Activated naive CD4-positive, alpha-beta T cell treated with anti-CD3 and anti-CD28 coated beads, Interleukin-2, amount 10 ng/mL, durations not matched to agents 7 days and 5 days (primary cell): ENCODE measurements at regions not wholly inside any gene's neighbourhood (a gene's known extent, or its start where the extent isn't known, plus 50 kb on each side); places are given as distances from the start of the nearest gene placed in this dataset.
A peak's percentile ranks its signal among the peaks of the same experiment; 100 is the strongest.

ENCODE experiments used
- CTCF ChIA-PET: fragments of 350-600 bp; sonication (Branson Sonifier 250); formaldehyde crosslinking; loops from one replicate; lab custom pipeline; 2021; ENCODE audit warnings: antibody characterized with exemption; lab: Charles Lee
- DNase-seq: peaks from one replicate; pipeline ENCODE4 v3.0.0-alpha.2; 2020
- H3K27ac Mint-ChIP-seq: one replicate; pipeline ENCODE4 v1.8.0; 2021; ENCODE audit warnings: mild to moderate bottlenecking, moderate library complexity, mixed read lengths
- H3K27me3 Mint-ChIP-seq: one replicate; pipeline ENCODE4 v1.8.0; 2021; ENCODE audit warnings: mild to moderate bottlenecking, mixed read lengths
- H3K36me3 Mint-ChIP-seq: one replicate; pipeline ENCODE4 v1.8.0; 2021; ENCODE audit warnings: mixed read lengths
- H3K4me1 Mint-ChIP-seq: one replicate; pipeline ENCODE4 v1.8.0; 2021; ENCODE audit warnings: mixed read lengths
- H3K4me3 Mint-ChIP-seq: one replicate; pipeline ENCODE4 v1.8.0; 2021; ENCODE audit warnings: mild to moderate bottlenecking, moderate library complexity, mixed read lengths
- H3K9me3 Mint-ChIP-seq: one replicate; pipeline ENCODE4 v1.8.0; 2021; ENCODE audit warnings: mixed read lengths

- Mint-ChIP-seq H3K27ac (no peak overlapping the region), H3K36me3 (peaks cover 15% of the 10 kb centered on the region), H3K4me1 (peaks cover 56% of the 10 kb centered on the region), H3K4me3 (no peak overlapping the region), H3K9me3 (peaks cover 18% of the 10 kb centered on the region), H3K27me3 (peaks cover 21% of the 10 kb centered on the region)
- no peak for DNase-seq
- CTCF ChIA-PET: interaction anchor here (0.6 to 2.6 kb wide), 3 partner anchors 26 to 163 kb away, joined by 3 to 8 read pairs (median 4); partner anchors contain the start of gene CCR1
Measured at GRCh38 chr3:46105306-46105919, 78.1 kb upstream of the XCR1 start.

GRCh38 chr3:46104706-46105105, 77.4 kb upstream of the XCR1 start:
- no peak for DNase-seq
- Mint-ChIP-seq H3K9me3 (peaks cover 20% of the 10 kb centered on the region), H3K27ac (no peak overlapping the region), H3K36me3 (peaks cover 18% of the 10 kb centered on the region), H3K4me1 (peaks cover 57% of the 10 kb centered on the region), H3K4me3 (no peak overlapping the region), H3K27me3 (peaks cover 21% of the 10 kb centered on the region)
- CTCF ChIA-PET: interaction anchor here (0.8 to 2.6 kb wide), 2 partner anchors 26 to 103 kb away, joined by 4 to 8 read pairs; partner anchors contain the start of gene CCR1

GRCh38 chr3:46102780-46103130, 75.5 kb upstream of the XCR1 start:
- peaks cover 23% of the 10 kb centered on the region for H3K36me3 Mint-ChIP-seq
- peaks cover 13% of the 10 kb centered on the region for H3K27me3 Mint-ChIP-seq
- peaks cover 20% of the 10 kb centered on the region for H3K9me3 Mint-ChIP-seq
- peaks cover 55% of the 10 kb centered on the region for H3K4me1 Mint-ChIP-seq
- CTCF ChIA-PET: interaction anchor here (2.6 kb wide), 1 partner anchor 105 kb away, joined by 8 read pairs; the partner anchor contains the start of gene CCR1
- H3K27ac Mint-ChIP-seq: no peak overlapping the region
- DNase-seq: no peak
- H3K4me3 Mint-ChIP-seq: no peak overlapping the region

GRCh38 chr3:46102059-46102779, 74.9 kb upstream of the XCR1 start:
- no peak overlapping the region for H3K27ac Mint-ChIP-seq
- H3K4me3 Mint-ChIP-seq: no peak overlapping the region
- H3K9me3 Mint-ChIP-seq: peaks cover 20% of the 10 kb centered on the region
- CTCF ChIA-PET: interaction anchor here (1.1 to 1.8 kb wide), 3 partner anchors 106 to 267 kb away, joined by 3 to 9 read pairs (median 7); partner anchors contain the start of gene CCR1
- peaks cover 56% of the 10 kb centered on the region for H3K4me1 Mint-ChIP-seq
- H3K36me3 Mint-ChIP-seq: peaks cover 23% of the 10 kb centered on the region
- peak; percentile 31 for DNase-seq
- peaks cover 8% of the 10 kb centered on the region for H3K27me3 Mint-ChIP-seq

GRCh38 chr3:46100812-46101211, 73.5 kb upstream of the XCR1 start:
- CTCF ChIA-PET: interaction anchor here (1.3 to 1.8 kb wide), 3 partner anchors 15 to 269 kb away, joined by 3 to 9 read pairs (median 7); no protein-coding TSS in a partner anchor
- peaks cover 67% of the 10 kb centered on the region for H3K4me1 Mint-ChIP-seq
- peaks cover 8% of the 10 kb centered on the region for H3K27me3 Mint-ChIP-seq
- H3K9me3 Mint-ChIP-seq: peaks cover 20% of the 10 kb centered on the region
- H3K4me3 Mint-ChIP-seq: no peak overlapping the region
- peaks cover 24% of the 10 kb centered on the region for H3K36me3 Mint-ChIP-seq
- H3K27ac Mint-ChIP-seq: no peak overlapping the region
- no peak for DNase-seq

- H3K27ac Mint-ChIP-seq: peak overlapping the region; percentile 94
- H3K27me3 Mint-ChIP-seq: peaks cover 6% of the 10 kb centered on the region
- H3K9me3 Mint-ChIP-seq: peaks cover 25% of the 10 kb centered on the region
- peak; percentile 73 for DNase-seq
- peaks cover 62% of the 10 kb centered on the region for H3K4me1 Mint-ChIP-seq
- peak overlapping the region; percentile 16 for H3K4me3 Mint-ChIP-seq
- peaks cover 24% of the 10 kb centered on the region for H3K36me3 Mint-ChIP-seq
- CTCF ChIA-PET: interaction anchor here (1.1 to 3.2 kb wide), 9 partner anchors 10 to 274 kb away, joined by 3 to 17 read pairs (median 6); partner anchors contain the start of gene CCR1
Measured at GRCh38 chr3:46098319-46098761, 71.1 kb upstream of the XCR1 start.

GRCh38 chr3:46097691-46098241, 70.5 kb upstream of the XCR1 start:
- H3K4me1 Mint-ChIP-seq: peaks cover 68% of the 10 kb centered on the region
- H3K9me3 Mint-ChIP-seq: peaks cover 25% of the 10 kb centered on the region
- H3K27me3 Mint-ChIP-seq: peaks cover 7% of the 10 kb centered on the region
- peak overlapping the region; percentile 94 for H3K27ac Mint-ChIP-seq
- CTCF ChIA-PET: interaction anchor here (0.6 to 3.2 kb wide), 9 partner anchors 10 to 283 kb away, joined by 3 to 17 read pairs (median 6); partner anchors contain the start of gene CCR1
- peak overlapping the region; percentile 16 for H3K4me3 Mint-ChIP-seq
- H3K36me3 Mint-ChIP-seq: peaks cover 24% of the 10 kb centered on the region
- DNase-seq: peak; percentile 54

GRCh38 chr3:46096781-46097180, 69.5 kb upstream of the XCR1 start:
- Mint-ChIP-seq H3K27ac (peak overlapping the region; percentile 94), H3K36me3 (peaks cover 19% of the 10 kb centered on the region), H3K9me3 (peaks cover 17% of the 10 kb centered on the region), H3K4me1 (peaks cover 74% of the 10 kb centered on the region), H3K27me3 (peaks cover 7% of the 10 kb centered on the region), H3K4me3 (no peak overlapping the region)
- CTCF ChIA-PET: interaction anchor here (0.6 to 3.2 kb wide), 7 partner anchors 9 to 272 kb away, joined by 3 to 17 read pairs (median 6); partner anchors contain the start of gene CCR1
- DNase-seq: no peak

GRCh38 chr3:46096336-46096735, 69.1 kb upstream of the XCR1 start:
- H3K27me3 Mint-ChIP-seq: peaks cover 7% of the 10 kb centered on the region
- peaks cover 17% of the 10 kb centered on the region for H3K36me3 Mint-ChIP-seq
- H3K9me3 Mint-ChIP-seq: peaks cover 14% of the 10 kb centered on the region
- no peak overlapping the region for H3K4me3 Mint-ChIP-seq
- CTCF ChIA-PET: interaction anchor here (1.2 to 3.2 kb wide), 4 partner anchors 8 to 272 kb away, joined by 3 to 17 read pairs (median 8); partner anchors contain the start of gene CCR1
- H3K27ac Mint-ChIP-seq: peak overlapping the region; percentile 94
- peaks cover 73% of the 10 kb centered on the region for H3K4me1 Mint-ChIP-seq
- DNase-seq: no peak

GRCh38 chr3:46095307-46095706, 68.0 kb upstream of the XCR1 start:
- Mint-ChIP-seq H3K4me3 (no peak overlapping the region), H3K4me1 (peaks cover 66% of the 10 kb centered on the region), H3K36me3 (peaks cover 9% of the 10 kb centered on the region), H3K9me3 (peaks cover 7% of the 10 kb centered on the region), H3K27me3 (peaks cover 11% of the 10 kb centered on the region), H3K27ac (peak overlapping the region; percentile 25)
- no peak for DNase-seq
- CTCF ChIA-PET: interaction anchor here (1.3 to 2.5 kb wide), 4 partner anchors 17 to 276 kb away, joined by 3 to 12 read pairs (median 10); partner anchors contain the start of genes CCR1 and CCR5

- no peak for DNase-seq
- Mint-ChIP-seq H3K9me3 (peaks cover 4% of the 10 kb centered on the region), H3K27me3 (peaks cover 11% of the 10 kb centered on the region), H3K27ac (peak overlapping the region; percentile 5), H3K36me3 (peaks cover 6% of the 10 kb centered on the region), H3K4me3 (no peak overlapping the region), H3K4me1 (peaks cover 65% of the 10 kb centered on the region)
- CTCF ChIA-PET: interaction anchor here (1.3 to 2.5 kb wide), 4 partner anchors 16 to 277 kb away, joined by 3 to 12 read pairs (median 10); partner anchors contain the start of genes CCR1 and CCR5
Measured at GRCh38 chr3:46094506-46094905, 67.2 kb upstream of the XCR1 start.

- Mint-ChIP-seq H3K4me3 (no peak overlapping the region), H3K27ac (no peak overlapping the region), H3K9me3 (peaks cover 4% of the 10 kb centered on the region), H3K27me3 (peaks cover 11% of the 10 kb centered on the region), H3K36me3 (peaks cover 3% of the 10 kb centered on the region), H3K4me1 (peaks cover 65% of the 10 kb centered on the region)
- DNase-seq: no peak
- CTCF ChIA-PET: interaction anchor here (1.4 to 2.5 kb wide), 3 partner anchors 16 to 277 kb away, joined by 9 to 12 read pairs (median 11); partner anchors contain the start of genes CCR1 and CCR5
Measured at GRCh38 chr3:46093966-46094365, 66.7 kb upstream of the XCR1 start.

GRCh38 chr3:46093327-46093942, 66.2 kb upstream of the XCR1 start:
- CTCF ChIA-PET: interaction anchor here (0.8 to 2.5 kb wide), 4 partner anchors 114 to 278 kb away, joined by 3 to 12 read pairs (median 7); partner anchors contain the start of genes CCR1 and CCR5
- Mint-ChIP-seq H3K4me1 (peaks cover 60% of the 10 kb centered on the region), H3K4me3 (no peak overlapping the region), H3K27me3 (peaks cover 11% of the 10 kb centered on the region), H3K27ac (no peak overlapping the region), H3K9me3 (peaks cover 4% of the 10 kb centered on the region), H3K36me3 (peaks cover 2% of the 10 kb centered on the region)
- no peak for DNase-seq
